Liver (tissue), 8 donors: ENCODE measurements at regions not wholly inside any gene's neighbourhood (a gene's known extent, or its start where the extent isn't known, plus 50 kb on each side); places are given as distances from the start of the nearest gene placed in this dataset.

Experiments
- DNase-seq: peaks from one replicate; pipeline ENCODE4 v3.0.0-alpha.2; 2017; ENCODE audit warnings: low spot score
- H3K27ac ChIP-seq, 2 donors: one replicate each; pipeline ENCODE4 v1.7.0; 2013; ENCODE audit warnings: inconsistent platforms in 2 of 2, low read length in 2 of 2, control low read depth in 1 of 2, low read depth in 1 of 2, mild to moderate bottlenecking in 1 of 2
- H3K27me3 ChIP-seq, 4 donors: one replicate each; pipeline versions ENCODE4 v1.6.1 to v1.7.0; 2013; ENCODE audit warnings: low read length in 3 of 4, inconsistent platforms in 1 of 4, mild to moderate bottlenecking in 1 of 4, moderate library complexity in 1 of 4; ENCODE audit not compliant: control insufficient read depth in 4 of 4, insufficient read depth in 4 of 4
- H3K36me3 ChIP-seq, 4 donors: one replicate each; pipeline versions ENCODE4 v1.6.1 to v1.7.0; 2013; ENCODE audit warnings: low read length in 3 of 4, mild to moderate bottlenecking in 3 of 4, low read depth in 1 of 4, moderate library complexity in 1 of 4; ENCODE audit not compliant: control insufficient read depth in 4 of 4, insufficient read depth in 3 of 4
- H3K4me1 ChIP-seq, 4 donors: one replicate each; pipeline versions ENCODE4 v1.6.1 to v1.7.0; 2013; ENCODE audit warnings: low read length in 3 of 4, mild to moderate bottlenecking in 3 of 4, moderate library complexity in 1 of 4; ENCODE audit not compliant: control insufficient read depth in 4 of 4, insufficient read depth in 4 of 4
- H3K4me3 ChIP-seq, 3 donors: one replicate each; pipeline versions ENCODE4 v1.6.1 to v1.7.0; 2013; ENCODE audit warnings: low read length in 3 of 3, control low read depth in 1 of 3, low read depth in 1 of 3, mild to moderate bottlenecking in 1 of 3
- H3K9ac ChIP-seq, 2 donors: one replicate each; pipeline ENCODE4 v1.7.0; 2013; ENCODE audit warnings: low read length in 2 of 2, mild to moderate bottlenecking in 2 of 2, moderate library complexity in 2 of 2, control low read depth in 1 of 2, low read depth in 1 of 2
- H3K9me3 ChIP-seq, 4 donors: one replicate each; pipeline versions ENCODE4 v1.6.1 to v1.7.0; 2013; ENCODE audit warnings: low read length in 3 of 4; ENCODE audit not compliant: control insufficient read depth in 4 of 4
- FOXA1 ChIP-seq: IDR thresholded peaks from 2 replicates; pipeline ENCODE4 v1.6.1; 2016; ENCODE audit warnings: antibody characterized with exemption
- FOXA2 ChIP-seq: IDR thresholded peaks from 2 replicates; pipeline ENCODE4 v1.6.1; 2016; ENCODE audit warnings: antibody characterized with exemption
- GABPA ChIP-seq, 2 donors: IDR thresholded peaks in 1 of 2; conservative IDR thresholded peaks in 1 of 2; 2 replicates each; pipeline ENCODE4 v1.6.1; 2016; ENCODE audit warnings: antibody characterized with exemption in 2 of 2, mild to moderate bottlenecking in 1 of 2, moderate library complexity in 1 of 2
- HNF4A ChIP-seq, 2 donors: conservative IDR thresholded peaks; 2 replicates each; pipeline ENCODE4 v1.6.1; 2016; ENCODE audit warnings: antibody characterized with exemption in 2 of 2, mild to moderate bottlenecking in 2 of 2
- HNF4G ChIP-seq: IDR thresholded peaks from 2 replicates; pipeline ENCODE4 v1.6.1; 2016; ENCODE audit warnings: antibody characterized with exemption
- JUND ChIP-seq, 2 donors: IDR thresholded peaks; 2 replicates each; pipeline ENCODE4 v1.6.1; 2016; ENCODE audit warnings: antibody characterized with exemption in 2 of 2
- NR2F2 ChIP-seq: IDR thresholded peaks from 2 replicates; pipeline ENCODE4 v1.6.1; 2016; ENCODE audit warnings: antibody characterized with exemption
- RAD21 ChIP-seq, 2 donors: IDR thresholded peaks; 2 replicates each; pipeline ENCODE4 v1.6.1; 2016; ENCODE audit warnings: antibody characterized with exemption in 2 of 2, mild to moderate bottlenecking in 2 of 2
- SP1 ChIP-seq: IDR thresholded peaks from 2 replicates; pipeline ENCODE4 v1.6.1; 2018; ENCODE audit warnings: antibody characterized with exemption, mild to moderate bottlenecking
- YY1 ChIP-seq: IDR thresholded peaks from 2 replicates; pipeline ENCODE4 v1.6.1; 2016; ENCODE audit warnings: antibody characterized with exemption, mild to moderate bottlenecking
- WGBS: extraction: QIAGEN DNeasy Blood & Tissue Kit; methylation state at CpG from one replicate; pipeline ENCODE4 v1.1.7; 2013; 5-methylcytosine and 5-hydroxymethylcytosine counted together
- TF ChIP-seq, protein P1 (sequence below): fragments of 150-350 bp; IDR thresholded peaks from 2 replicates; pipeline ENCODE4 v1.5.1; 2017; ENCODE audit warnings: improper control_type of control experiment, low read depth, low read length; ENCODE audit not compliant: missing input control
- TF ChIP-seq, protein P2 (sequence below): IDR thresholded peaks from 2 replicates; pipeline ENCODE4 v1.6.1; 2016; ENCODE audit warnings: antibody characterized with exemption
- TF ChIP-seq, protein P3 (sequence below): IDR thresholded peaks from 2 replicates; pipeline ENCODE4 v1.6.1; 2016; ENCODE audit warnings: antibody characterized with exemption
- TF ChIP-seq, protein P4 (sequence below): IDR thresholded peaks from 2 replicates; pipeline ENCODE4 v1.6.1; 2016; ENCODE audit warnings: antibody characterized with exemption, mild to moderate bottlenecking
- donor health status: healthy.
- donor health status: healthy.
- donor health status: healthy.
- donor health status: healthy.
- donor health status: healthy.

DNA sequence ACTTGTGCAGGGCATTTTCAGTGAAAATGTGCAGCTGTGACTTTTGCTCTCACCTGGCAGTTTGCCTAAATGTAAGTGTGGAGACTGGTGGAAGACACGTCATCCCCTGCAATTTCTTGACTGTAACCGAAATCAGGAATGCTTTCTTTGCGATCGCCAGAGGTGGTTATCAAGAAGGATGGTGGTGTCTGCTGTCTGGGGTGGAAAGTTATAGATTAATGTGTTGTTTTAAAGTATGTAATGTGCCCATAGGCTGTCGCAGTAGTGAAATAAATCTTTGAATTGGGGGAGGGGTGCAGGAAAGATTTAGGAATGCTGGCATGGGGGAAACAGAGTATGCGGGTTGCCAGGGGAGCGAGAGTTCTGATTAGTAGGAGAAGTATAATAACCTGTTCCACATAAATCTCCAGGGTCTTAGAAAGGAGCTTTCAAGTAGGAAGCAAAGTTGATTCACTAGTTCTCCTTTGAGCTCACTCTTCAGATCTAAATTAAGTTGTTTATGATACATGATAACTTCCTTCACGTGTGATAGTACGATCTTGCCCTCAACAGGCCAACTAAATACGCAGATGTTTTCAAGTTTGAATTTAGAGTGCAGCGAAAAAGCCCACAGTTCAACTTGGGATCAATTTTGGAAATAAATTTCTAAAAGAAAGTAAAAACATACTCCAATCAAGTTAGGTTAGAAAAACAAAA, 1520.0 kb upstream of the SLC10A2 start (continued):
- TF ChIP-seq, protein P1, sequence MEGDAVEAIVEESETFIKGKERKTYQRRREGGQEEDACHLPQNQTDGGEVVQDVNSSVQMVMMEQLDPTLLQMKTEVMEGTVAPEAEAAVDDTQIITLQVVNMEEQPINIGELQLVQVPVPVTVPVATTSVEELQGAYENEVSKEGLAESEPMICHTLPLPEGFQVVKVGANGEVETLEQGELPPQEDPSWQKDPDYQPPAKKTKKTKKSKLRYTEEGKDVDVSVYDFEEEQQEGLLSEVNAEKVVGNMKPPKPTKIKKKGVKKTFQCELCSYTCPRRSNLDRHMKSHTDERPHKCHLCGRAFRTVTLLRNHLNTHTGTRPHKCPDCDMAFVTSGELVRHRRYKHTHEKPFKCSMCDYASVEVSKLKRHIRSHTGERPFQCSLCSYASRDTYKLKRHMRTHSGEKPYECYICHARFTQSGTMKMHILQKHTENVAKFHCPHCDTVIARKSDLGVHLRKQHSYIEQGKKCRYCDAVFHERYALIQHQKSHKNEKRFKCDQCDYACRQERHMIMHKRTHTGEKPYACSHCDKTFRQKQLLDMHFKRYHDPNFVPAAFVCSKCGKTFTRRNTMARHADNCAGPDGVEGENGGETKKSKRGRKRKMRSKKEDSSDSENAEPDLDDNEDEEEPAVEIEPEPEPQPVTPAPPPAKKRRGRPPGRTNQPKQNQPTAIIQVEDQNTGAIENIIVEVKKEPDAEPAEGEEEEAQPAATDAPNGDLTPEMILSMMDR, result no peak
- TF ChIP-seq HNF4A (conservative IDR thresholded peaks at IDR 0.05), result no peak
- TF ChIP-seq JUND (IDR thresholded peaks at IDR 0.05), result no peak
- TF ChIP-seq, protein P2, sequence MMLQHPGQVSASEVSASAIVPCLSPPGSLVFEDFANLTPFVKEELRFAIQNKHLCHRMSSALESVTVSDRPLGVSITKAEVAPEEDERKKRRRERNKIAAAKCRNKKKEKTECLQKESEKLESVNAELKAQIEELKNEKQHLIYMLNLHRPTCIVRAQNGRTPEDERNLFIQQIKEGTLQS, result no peak
- TF ChIP-seq HNF4G, result no peak
- TF ChIP-seq GABPA (IDR thresholded peaks at IDR 0.05 in 1 of 2, conservative IDR thresholded peaks at IDR 0.05 in 1 of 2), result no peak
- TF ChIP-seq SP1, result no peak
- TF ChIP-seq, protein P3, sequence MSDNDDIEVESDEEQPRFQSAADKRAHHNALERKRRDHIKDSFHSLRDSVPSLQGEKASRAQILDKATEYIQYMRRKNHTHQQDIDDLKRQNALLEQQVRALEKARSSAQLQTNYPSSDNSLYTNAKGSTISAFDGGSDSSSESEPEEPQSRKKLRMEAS, result no peak
- TF ChIP-seq NR2F2, result no peak
- no peak for TF ChIP-seq FOXA2

DNA sequence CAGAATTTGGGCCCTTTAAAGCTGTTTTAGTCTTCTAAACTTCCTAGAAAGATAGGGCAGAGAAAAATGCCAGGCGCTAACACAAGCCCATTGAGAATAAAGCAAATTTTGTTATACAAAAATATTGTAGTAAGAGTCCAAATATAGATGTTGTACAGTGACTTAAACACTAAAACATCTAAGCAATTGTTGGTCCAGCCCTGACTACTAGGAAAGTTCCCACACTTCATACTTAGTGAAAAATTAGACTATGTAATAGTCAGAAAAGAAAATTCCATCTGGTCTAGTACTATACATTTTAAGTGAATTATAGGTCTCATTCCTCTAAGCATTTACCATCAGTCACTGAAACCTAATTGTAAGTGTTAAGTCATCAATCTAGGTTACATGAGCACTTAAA, 1518.3 kb upstream of the SLC10A2 start:
- no peaks in the 10 kb centered on the region for H3K36me3 ChIP-seq
- TF ChIP-seq HNF4G, result no peak
- H3K4me3 ChIP-seq, result no peak overlapping the region
- 74% methylated on average over 1 of the region's 1 CpG for WGBS
- H3K9me3 ChIP-seq, result no peaks in the 10 kb centered on the region
- H3K9ac ChIP-seq, result no peak overlapping the region
- no peaks in the 10 kb centered on the region for H3K27me3 ChIP-seq
- DNase-seq, result no peak
- H3K27ac ChIP-seq, result no peak overlapping the region
- no peaks in the 10 kb centered on the region for H3K4me1 ChIP-seq

DNA sequence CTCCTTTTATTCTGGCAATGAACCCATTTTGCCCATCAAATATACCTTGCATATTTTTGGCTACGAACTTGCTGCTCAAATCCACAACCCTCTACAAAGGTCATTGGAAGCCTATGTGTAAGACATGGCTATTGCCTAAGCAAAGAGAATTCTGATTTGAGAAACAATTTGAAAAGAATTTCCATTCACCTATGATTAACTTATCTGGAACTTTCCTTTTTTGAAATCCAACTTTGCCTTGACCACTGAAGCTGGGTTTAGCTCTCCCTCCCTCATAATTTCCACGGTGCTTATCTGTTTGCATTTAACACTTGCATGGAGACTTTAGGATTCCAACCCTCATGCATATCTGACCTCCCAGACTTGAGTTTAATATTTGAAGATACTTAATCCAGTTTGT, 1514.7 kb upstream of the SLC10A2 start:
- no peak for TF ChIP-seq FOXA2
- no peak for TF ChIP-seq YY1
- no peak for TF ChIP-seq RAD21 (IDR thresholded peaks at IDR 0.05)
- TF ChIP-seq, protein P4, sequence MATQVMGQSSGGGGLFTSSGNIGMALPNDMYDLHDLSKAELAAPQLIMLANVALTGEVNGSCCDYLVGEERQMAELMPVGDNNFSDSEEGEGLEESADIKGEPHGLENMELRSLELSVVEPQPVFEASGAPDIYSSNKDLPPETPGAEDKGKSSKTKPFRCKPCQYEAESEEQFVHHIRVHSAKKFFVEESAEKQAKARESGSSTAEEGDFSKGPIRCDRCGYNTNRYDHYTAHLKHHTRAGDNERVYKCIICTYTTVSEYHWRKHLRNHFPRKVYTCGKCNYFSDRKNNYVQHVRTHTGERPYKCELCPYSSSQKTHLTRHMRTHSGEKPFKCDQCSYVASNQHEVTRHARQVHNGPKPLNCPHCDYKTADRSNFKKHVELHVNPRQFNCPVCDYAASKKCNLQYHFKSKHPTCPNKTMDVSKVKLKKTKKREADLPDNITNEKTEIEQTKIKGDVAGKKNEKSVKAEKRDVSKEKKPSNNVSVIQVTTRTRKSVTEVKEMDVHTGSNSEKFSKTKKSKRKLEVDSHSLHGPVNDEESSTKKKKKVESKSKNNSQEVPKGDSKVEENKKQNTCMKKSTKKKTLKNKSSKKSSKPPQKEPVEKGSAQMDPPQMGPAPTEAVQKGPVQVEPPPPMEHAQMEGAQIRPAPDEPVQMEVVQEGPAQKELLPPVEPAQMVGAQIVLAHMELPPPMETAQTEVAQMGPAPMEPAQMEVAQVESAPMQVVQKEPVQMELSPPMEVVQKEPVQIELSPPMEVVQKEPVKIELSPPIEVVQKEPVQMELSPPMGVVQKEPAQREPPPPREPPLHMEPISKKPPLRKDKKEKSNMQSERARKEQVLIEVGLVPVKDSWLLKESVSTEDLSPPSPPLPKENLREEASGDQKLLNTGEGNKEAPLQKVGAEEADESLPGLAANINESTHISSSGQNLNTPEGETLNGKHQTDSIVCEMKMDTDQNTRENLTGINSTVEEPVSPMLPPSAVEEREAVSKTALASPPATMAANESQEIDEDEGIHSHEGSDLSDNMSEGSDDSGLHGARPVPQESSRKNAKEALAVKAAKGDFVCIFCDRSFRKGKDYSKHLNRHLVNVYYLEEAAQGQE, result no peak
- TF ChIP-seq FOXA1, result no peak
- TF ChIP-seq SP1, result no peak
- no peaks in the 10 kb centered on the region for H3K36me3 ChIP-seq
- 76% methylated on average over 2 of the region's 2 CpGs for WGBS
- H3K4me3 ChIP-seq, result no peak overlapping the region
- DNase-seq, result no peak
- H3K27ac ChIP-seq, result no peak overlapping the region
- H3K4me1 ChIP-seq, result no peaks in the 10 kb centered on the region
- peaks cover 0 to 4% (median 0%) of the 10 kb centered on the region in 4 donors for H3K27me3 ChIP-seq
- H3K9me3 ChIP-seq, result no peaks in the 10 kb centered on the region
- H3K9ac ChIP-seq, result no peak overlapping the region
